ENCODE measurements at regions not wholly inside any gene's neighbourhood (a gene's known extent, or its start where the extent isn't known, plus 50 kb on each side); places are given as distances from the start of the nearest gene placed in this dataset.

- Histone ChIP-seq H3K79me2 (ENCODE audit: control insufficient read depth, low read length) (no peaks in the 10 kb centered on the region), H3K36me3 (ENCODE audit: control insufficient read depth, low read length) (no peaks in the 10 kb centered on the region), H3K4me3 (ENCODE audit: low read length) (no peak overlapping the region), H3K27ac (ENCODE audit: low read depth, low read length) (no peak overlapping the region), H3F3A (ENCODE audit: control insufficient read depth, insufficient read depth) (no peaks in the 10 kb centered on the region), H3K9me2 (replicated peaks; ENCODE audit: control insufficient read depth, low read length) (no peaks in the 10 kb centered on the region), H3K27me3 (ENCODE audit: control insufficient read depth, low read length) (no peaks in the 10 kb centered on the region), H3K4me2 (ENCODE audit: low read length) (no peak overlapping the region), H3K4me1 (ENCODE audit: control insufficient read depth, low read length) (no peaks in the 10 kb centered on the region), H4K20me1 (ENCODE audit: control insufficient read depth, insufficient read depth, low read depth, low read length) (no peaks in the 10 kb centered on the region), H3K9me3 (ENCODE audit: control insufficient read depth, insufficient read depth, low read length) (no peaks in the 10 kb centered on the region)
- TF ChIP-seq CTCF (IDR thresholded peaks at IDR 0.05; ENCODE audit: low read depth, low read length, poor library complexity, severe bottlenecking), result no peak
- TF ChIP-seq EZH2phosphoT487 (IDR thresholded peaks at IDR 0.05; ENCODE audit: borderline replicate concordance, low read length), result no peak
Observed at GRCh38 chr3:94972066-94972465, 909.2 kb downstream of the NSUN3 start.

- H3K4me1 ChIP-seq (ENCODE audit: control insufficient read depth, low read length), result no peaks in the 10 kb centered on the region
- H3K27ac ChIP-seq (ENCODE audit: low read depth, low read length), result no peak overlapping the region
- no peaks in the 10 kb centered on the region for H3F3A ChIP-seq (ENCODE audit: control insufficient read depth, insufficient read depth)
- no peaks in the 10 kb centered on the region for H4K20me1 ChIP-seq (ENCODE audit: control insufficient read depth, insufficient read depth, low read depth, low read length)
- H3K36me3 ChIP-seq (ENCODE audit: control insufficient read depth, low read length), result no peaks in the 10 kb centered on the region
- no peak overlapping the region for H3K4me3 ChIP-seq (ENCODE audit: low read length)
- H3K4me2 ChIP-seq (ENCODE audit: low read length), result no peak overlapping the region
- no peaks in the 10 kb centered on the region for H3K27me3 ChIP-seq (ENCODE audit: control insufficient read depth, low read length)
- H3K9me2 ChIP-seq (replicated peaks; ENCODE audit: control insufficient read depth, low read length), result no peaks in the 10 kb centered on the region
- TF ChIP-seq EZH2phosphoT487 (IDR thresholded peaks at IDR 0.05; ENCODE audit: borderline replicate concordance, low read length) (no peak), CTCF (IDR thresholded peaks at IDR 0.05; ENCODE audit: low read depth, low read length, poor library complexity, severe bottlenecking) (no peak)
- H3K9me3 ChIP-seq (ENCODE audit: control insufficient read depth, insufficient read depth, low read length), result no peaks in the 10 kb centered on the region
- no peaks in the 10 kb centered on the region for H3K79me2 ChIP-seq (ENCODE audit: control insufficient read depth, low read length)
Observed at GRCh38 chr3:94978084-94978483, 915.2 kb downstream of the NSUN3 start.

GRCh38 chr3:94985778-94986177, 922.9 kb downstream of the NSUN3 start:
- Histone ChIP-seq H3K9me3 (ENCODE audit: control insufficient read depth, insufficient read depth, low read length) (no peaks in the 10 kb centered on the region), H3K27ac (ENCODE audit: low read depth, low read length) (no peak overlapping the region), H3K4me3 (ENCODE audit: low read length) (no peak overlapping the region), H3K36me3 (ENCODE audit: control insufficient read depth, low read length) (no peaks in the 10 kb centered on the region), H3K4me1 (ENCODE audit: control insufficient read depth, low read length) (no peaks in the 10 kb centered on the region), H3K27me3 (ENCODE audit: control insufficient read depth, low read length) (no peaks in the 10 kb centered on the region), H3K9me2 (replicated peaks; ENCODE audit: control insufficient read depth, low read length) (no peaks in the 10 kb centered on the region), H4K20me1 (ENCODE audit: control insufficient read depth, insufficient read depth, low read depth, low read length) (no peaks in the 10 kb centered on the region), H3F3A (ENCODE audit: control insufficient read depth, insufficient read depth) (no peaks in the 10 kb centered on the region), H3K4me2 (ENCODE audit: low read length) (no peak overlapping the region), H3K79me2 (ENCODE audit: control insufficient read depth, low read length) (no peaks in the 10 kb centered on the region)
- TF ChIP-seq CTCF (IDR thresholded peaks at IDR 0.05; ENCODE audit: low read depth, low read length, poor library complexity, severe bottlenecking) (no peak), EZH2phosphoT487 (IDR thresholded peaks at IDR 0.05; ENCODE audit: borderline replicate concordance, low read length) (no peak)

Measured in DOHH2 (cell line).